Stimulated activated CD8-positive, alpha-beta memory T cell treated with anti-CD3 and anti-CD28 coated beads, Interleukin-12 subunit alpha, Interleukin-12 subunit beta, amount 100 ng/mL, for 24 hours (primary cell): ENCODE measurements at regions not wholly inside any gene's neighbourhood (a gene's known extent, or its start where the extent isn't known, plus 50 kb on each side); places are given as distances from the start of the nearest gene placed in this dataset.

Source experiments
- DNase-seq: peaks from one replicate; pipeline ENCODE4 v3.0.0-alpha.2; 2020; ENCODE audit errors: extremely low read depth

- no peak for DNase-seq
These were observed 225.9 kb upstream of the DPH6 start for GRCh38 chr15:35771746-35772442.

- DNase-seq = no peak
These were observed 228.7 kb upstream of the DPH6 start for GRCh38 chr15:35774653-35775052.

- no peak for DNase-seq
These were observed 229.5 kb upstream of the DPH6 start for GRCh38 chr15:35775471-35775870.

GRCh38 chr15:35777061-35777460 is 231.1 kb upstream of the DPH6 start:
- DNase-seq = no peak

- DNase-seq = no peak
These were observed 237.2 kb upstream of the DPH6 start for GRCh38 chr15:35783203-35783602.

- DNase-seq = no peak
These were observed 238.8 kb upstream of the DPH6 start for GRCh38 chr15:35784745-35785144.

- DNase-seq = no peak
These were observed 264.0 kb upstream of the DPH6 start for GRCh38 chr15:35810007-35810406.

- no peak for DNase-seq
These were observed 267.6 kb upstream of the DPH6 start for GRCh38 chr15:35813573-35813972.

- DNase-seq = no peak
These were observed 272.9 kb upstream of the DPH6 start for GRCh38 chr15:35818846-35819245.

GRCh38 chr15:35822153-35822552 is 276.2 kb upstream of the DPH6 start:
- no peak for DNase-seq

- no peak for DNase-seq
These were observed 281.2 kb upstream of the DPH6 start for GRCh38 chr15:35827141-35827540.

GRCh38 chr15:35827911-35828310 is 281.9 kb upstream of the DPH6 start:
- no peak for DNase-seq

- DNase-seq = no peak
These were observed 287.6 kb upstream of the DPH6 start for GRCh38 chr15:35833581-35833980.

- no peak for DNase-seq
These were observed 288.4 kb upstream of the DPH6 start for GRCh38 chr15:35834216-35834830.

- no peak for DNase-seq
These were observed 288.9 kb upstream of the DPH6 start for GRCh38 chr15:35834866-35835265.

- DNase-seq = no peak
These were observed 292.6 kb upstream of the DPH6 start for GRCh38 chr15:35838424-35839111.

GRCh38 chr15:35842631-35843030 is 296.7 kb upstream of the DPH6 start:
- DNase-seq = no peak

- DNase-seq = no peak
These were observed 297.5 kb upstream of the DPH6 start for GRCh38 chr15:35843498-35843897.

- DNase-seq = no peak
These were observed 304.3 kb upstream of the DPH6 start for GRCh38 chr15:35850284-35850683.

GRCh38 chr15:35851491-35851890 is 305.5 kb upstream of the DPH6 start:
- no peak for DNase-seq

GRCh38 chr15:35852818-35853624 is 307.1 kb upstream of the DPH6 start:
- no peak for DNase-seq

GRCh38 chr15:35854316-35854715 is 308.4 kb upstream of the DPH6 start:
- no peak for DNase-seq
